ENCODE measurements at regions not wholly inside any gene's neighbourhood (a gene's known extent, or its start where the extent isn't known, plus 50 kb on each side); places are given as distances from the start of the nearest gene placed in this dataset.

- no peak for TF ChIP-seq CTCF (conservative IDR thresholded peaks at IDR 0.05; ENCODE audit: low read depth, low read length)
- no peak for TF ChIP-seq EZH2 (IDR thresholded peaks at IDR 0.05; ENCODE audit: low read length, unreplicated experiment)
Observed at GRCh38 chr2:35887146-35887545, 468.4 kb upstream of the CRIM1 start.
